ENCODE measurements at regions not wholly inside any gene's neighbourhood (a gene's known extent, or its start where the extent isn't known, plus 50 kb on each side); places are given as distances from the start of the nearest gene placed in this dataset.

GRCh38 chr7:155383756-155384491, 74.0 kb upstream of the EN2 start:
- TF ChIP-seq CTCF (conservative IDR thresholded peaks at IDR 0.05 in 1 of 2, IDR thresholded peaks at IDR 0.05 in 1 of 2; ENCODE audit: extremely low read depth in 1 of 2, insufficient read depth in 1 of 2, low read depth in 1 of 2, low read length in 2 of 2) (no peak), EZH2 (IDR thresholded peaks at IDR 0.05; ENCODE audit: borderline replicate concordance, low read length) (no peak)

Measured in mammary epithelial cell (primary cell).